Left colon (tissue), 2 donors: ENCODE measurements at regions not wholly inside any gene's neighbourhood (a gene's known extent, or its start where the extent isn't known, plus 50 kb on each side); places are given as distances from the start of the nearest gene placed in this dataset.

ENCODE experiments used
- ATAC-seq: fragments of 200-7000 bp; cut with Tn5 transposase; one replicate; pipeline ENCODE4 v1.9.1; 2020; ENCODE audit warnings: mild to moderate bottlenecking, moderate library complexity
- DNase-seq, 2 donors: peaks; one replicate each; pipeline ENCODE4 v3.0.0-alpha.2; 2020
- intact Hi-C, 2 donors: fragments of 100-400 bp; cut with DNase I in 1 of 2; cut with micrococcal nuclease in 1 of 2; formaldehyde crosslinking; loops; one replicate each; pipeline versions ENCODE4 v1.11.2 to v1.14.0; 2022; cut with DNase I, micrococcal nuclease
- donor health status: DM: no; HTN: no; CAD: no.
- donor health status: DM: yes; HTN: yes; CAD: no.

GRCh38 chr1:56300836-56301235 is 278.5 kb downstream of the PLPP3 start:
- ATAC-seq (no peak), DNase-seq (no peak)
- intact Hi-C loops, result no loop called here

- ATAC-seq (no peak), DNase-seq (no peak)
- intact Hi-C loops, result no loop called here
These were observed 280.5 kb downstream of the PLPP3 start for GRCh38 chr1:56298866-56299265.

GRCh38 chr1:56297904-56298303 is 281.5 kb downstream of the PLPP3 start:
- intact Hi-C loops, result no loop called here
- ATAC-seq (peak; percentile 72), DNase-seq (no peak)

- intact Hi-C loops, result no loop called here
- DNase-seq (no peak), ATAC-seq (no peak)
These were observed 282.2 kb downstream of the PLPP3 start for GRCh38 chr1:56297208-56297607.

- DNase-seq (no peak), ATAC-seq (no peak)
- intact Hi-C loops, result no loop called here
These were observed 283.1 kb downstream of the PLPP3 start for GRCh38 chr1:56295949-56296929.

GRCh38 chr1:56291374-56291919 is 287.9 kb downstream of the PLPP3 start:
- intact Hi-C loops, result no loop called here
- ATAC-seq (no peak), DNase-seq (peak in 1 of 2 donors; percentile 3)

- ATAC-seq (no peak), DNase-seq (no peak)
- intact Hi-C loops, result no loop called here
These were observed 290.1 kb downstream of the PLPP3 start for GRCh38 chr1:56289260-56289659.

GRCh38 chr1:56287721-56288120 is 291.6 kb downstream of the PLPP3 start:
- DNase-seq (no peak), ATAC-seq (no peak)
- intact Hi-C loops, result no loop called here

- DNase-seq (no peak), ATAC-seq (no peak)
- intact Hi-C loops, result no loop called here
These were observed 292.4 kb downstream of the PLPP3 start for GRCh38 chr1:56286956-56287355.

GRCh38 chr1:56286506-56286905 is 292.9 kb downstream of the PLPP3 start:
- DNase-seq, result no peak
- intact Hi-C loops, result no loop called here
- no peak for ATAC-seq

GRCh38 chr1:56285554-56286402 is 293.6 kb downstream of the PLPP3 start:
- intact Hi-C loops, result no loop called here
- DNase-seq, result no peak
- ATAC-seq, result no peak

- intact Hi-C loops, result no loop called here
- ATAC-seq (no peak), DNase-seq (no peak)
These were observed 294.4 kb downstream of the PLPP3 start for GRCh38 chr1:56284928-56285327.

- intact Hi-C loops, result no loop called here
- DNase-seq (no peak), ATAC-seq (no peak)
These were observed 301.3 kb downstream of the PLPP3 start for GRCh38 chr1:56278061-56278460.

GRCh38 chr1:56268519-56269140 is 310.7 kb downstream of the PLPP3 start:
- intact Hi-C loops, result no loop called here
- no peak for ATAC-seq
- no peak for DNase-seq

GRCh38 chr1:56267611-56268010 is 311.8 kb downstream of the PLPP3 start:
- intact Hi-C loops, result no loop called here
- ATAC-seq (no peak), DNase-seq (no peak)

- ATAC-seq (no peak), DNase-seq (no peak)
- intact Hi-C loops, result no loop called here
These were observed 313.0 kb downstream of the PLPP3 start for GRCh38 chr1:56266359-56266758.

GRCh38 chr1:56265216-56265615 is 314.1 kb downstream of the PLPP3 start:
- ATAC-seq (no peak), DNase-seq (no peak)
- intact Hi-C loops, result no loop called here

- intact Hi-C loops, result no loop called here
- ATAC-seq (no peak), DNase-seq (no peak)
These were observed 315.5 kb downstream of the PLPP3 start for GRCh38 chr1:56263908-56264307.

- intact Hi-C loops, result no loop called here
- DNase-seq, result no peak
- ATAC-seq, result no peak
These were observed 321.0 kb downstream of the PLPP3 start for GRCh38 chr1:56258371-56258770.
